B cell (primary cell): ENCODE measurements at regions not wholly inside any gene's neighbourhood (a gene's known extent, or its start where the extent isn't known, plus 50 kb on each side); places are given as distances from the start of the nearest gene placed in this dataset.

Experiments
- ATAC-seq: fragments of 200-7000 bp; cut with Tn5 transposase; one replicate; pipeline ENCODE4 v1.10.0; 2021; ENCODE audit warnings: low read depth, mild to moderate bottlenecking, moderate number of reproducible peaks, moderate library complexity
- CTCF ChIA-PET: fragments of 350-600 bp; sonication (Branson Sonifier 250); formaldehyde crosslinking; loops from one replicate; lab custom pipeline; 2021; ENCODE audit warnings: antibody characterized with exemption, inconsistent platforms; lab: Charles Lee
- POLR2A ChIA-PET: fragments of 350-600 bp; sonication (Branson Sonifier 250); formaldehyde crosslinking; loops from one replicate; lab custom pipeline; 2021; ENCODE audit warnings: antibody characterized with exemption; lab: Charles Lee
- DNase-seq: peaks from one replicate; pipeline ENCODE4 v3.0.0; 2013
- H2AFZ ChIP-seq: 2 replicates; pipeline ENCODE4 v1.6.1; 2012; ENCODE audit warnings: mild to moderate bottlenecking, low read depth, low read length; ENCODE audit not compliant: insufficient read depth, poor library complexity, severe bottlenecking
- H3K27ac ChIP-seq, 2 donors: 1 replicate in 1 of 2; 2 replicates in 1 of 2; pipeline ENCODE4 v1.5.1; 2012 to 2013; ENCODE audit warnings: low read length in 2 of 2, mild to moderate bottlenecking in 2 of 2, moderate library complexity in 1 of 2
- H3K27me3 ChIP-seq, 4 experiments: fragments of 200-600 bp in 1 of 4; sonication (generic) in 1 of 4; replicated peaks in 1 of 4; 1 replicate in 2 of 4; 2 replicates in 2 of 4; pipeline versions ENCODE4 v1.6.1 to v1.7.0; 2013 to 2016; ENCODE audit warnings: low read length in 3 of 4, mild to moderate bottlenecking in 2 of 4, mixed read lengths in 1 of 4, moderate library complexity in 1 of 4; ENCODE audit not compliant: insufficient read depth in 4 of 4, control insufficient read depth in 3 of 4; ENCODE audit errors: control extremely low read depth in 1 of 4
- H3K36me3 ChIP-seq, 2 experiments: replicated peaks in 1 of 2; 1 replicate in 1 of 2; 2 replicates in 1 of 2; pipeline versions ENCODE4 v1.6.1 to v1.7.1; 2013; ENCODE audit warnings: low read length in 1 of 2; ENCODE audit not compliant: insufficient read depth in 2 of 2, control insufficient read depth in 1 of 2; ENCODE audit errors: control extremely low read depth in 1 of 2, extremely low read depth in 1 of 2
- H3K4me1 ChIP-seq, 2 donors: fragments of 200-600 bp in 1 of 2; sonication (generic) in 1 of 2; 1 replicate in 1 of 2; 2 replicates in 1 of 2; pipeline versions ENCODE4 v1.5.1 to v1.6.1; 2013 to 2017; ENCODE audit warnings: low read length in 2 of 2; ENCODE audit not compliant: control insufficient read depth in 2 of 2, insufficient read depth in 2 of 2
- H3K4me2 ChIP-seq: replicated peaks from 2 replicates; pipeline ENCODE3; 2012; ENCODE audit warnings: mild to moderate bottlenecking, low read depth, low read length; ENCODE audit not compliant: poor library complexity, severe bottlenecking
- H3K4me3 ChIP-seq, 5 experiments: fragments of 200-600 bp in 1 of 5; sonication (generic) in 1 of 5; 1 replicate in 3 of 5; 2 replicates in 2 of 5; pipeline versions ENCODE4 v1.5.1 to v1.7.0; 2011 to 2016; ENCODE audit warnings: low read length in 4 of 5, mild to moderate bottlenecking in 4 of 5, low read depth in 2 of 5, control low read depth in 1 of 5, moderate library complexity in 1 of 5; ENCODE audit not compliant: insufficient read depth in 1 of 5; ENCODE audit errors: control extremely low read depth in 1 of 5, extremely low read depth in 1 of 5
- H3K79me2 ChIP-seq: fragments of 200-600 bp; sonication (generic); one replicate; pipeline ENCODE4 v1.6.0; 2016; ENCODE audit warnings: low read length; ENCODE audit not compliant: control insufficient read depth, insufficient read depth
- H3K9ac ChIP-seq: fragments of 200-600 bp; sonication (generic); 2 replicates; pipeline ENCODE4 v1.6.1; 2017; ENCODE audit warnings: mild to moderate bottlenecking, low read length, moderate library complexity
- H3K9me3 ChIP-seq, 3 donors: one replicate each; pipeline versions ENCODE4 v1.6.1 to v1.7.1; 2013; ENCODE audit warnings: low read length in 2 of 3; ENCODE audit not compliant: control insufficient read depth in 2 of 3, insufficient read depth in 1 of 3; ENCODE audit errors: control extremely low read depth in 1 of 3
- H4K20me1 ChIP-seq: 2 replicates; pipeline ENCODE4 v1.6.0; 2012; ENCODE audit warnings: mild to moderate bottlenecking, low read length; ENCODE audit not compliant: insufficient read depth, control insufficient read depth, poor library complexity, severe bottlenecking
- H3K27ac Mint-ChIP-seq: one replicate; pipeline ENCODE4 v1.8.0; 2021; ENCODE audit warnings: mixed read lengths
- H3K27me3 Mint-ChIP-seq: one replicate; pipeline ENCODE4 v1.8.0; 2021; ENCODE audit warnings: mixed read lengths
- H3K4me1 Mint-ChIP-seq: one replicate; pipeline ENCODE4 v1.8.0; 2021; ENCODE audit warnings: mixed read lengths
- H3K4me3 Mint-ChIP-seq: one replicate; pipeline ENCODE4 v1.8.0; 2021; ENCODE audit warnings: mixed read lengths
- H3K9me3 Mint-ChIP-seq: one replicate; pipeline ENCODE4 v1.8.0; 2022; ENCODE audit warnings: mixed read lengths; ENCODE audit not compliant: insufficient read depth
- CTCF ChIP-seq: fragments of 200-600 bp; IDR thresholded peaks from one replicate; pipeline ENCODE4 v1.8.0; 2022; ENCODE audit warnings: antibody characterized with exemption, mild to moderate bottlenecking
- EZH2 ChIP-seq: IDR thresholded peaks from 2 replicates; pipeline ENCODE4 v1.6.1; 2012; ENCODE audit warnings: borderline replicate concordance, low read depth, mild to moderate bottlenecking, moderate library complexity, low read length; ENCODE audit not compliant: insufficient read depth, poor library complexity, severe bottlenecking
- WGBS: methylation state at CpG from one replicate; pipeline ENCODE4 v1.1.5; 2013; ENCODE audit warnings: missing lambda C conversion rate; ENCODE audit not compliant: insufficient coverage; 5-methylcytosine and 5-hydroxymethylcytosine counted together
- intact Hi-C: fragments of 100-400 bp; cut with micrococcal nuclease; formaldehyde crosslinking; loops from one replicate; pipeline ENCODE4 v1.10.0; 2022

GRCh38 chr1:82446236-82446635 lies 645.5 kb downstream of the ADGRL2 start:
- H3K4me2 ChIP-seq: no peak overlapping the region
- ChIA-PET CTCF (no interaction called here), POLR2A (no interaction called here)
- H3K27ac Mint-ChIP-seq: no peak overlapping the region
- H3K9me3 Mint-ChIP-seq: no peaks in the 10 kb centered on the region
- no peak overlapping the region for H3K4me3 ChIP-seq
- no peak for TF ChIP-seq CTCF
- no peak for TF ChIP-seq EZH2
- ATAC-seq (no peak), DNase-seq (no peak)
- no peaks in the 10 kb centered on the region for H3K4me1 Mint-ChIP-seq
- H3K9ac ChIP-seq: no peak overlapping the region
- H3K27me3 ChIP-seq: no peaks in the 10 kb centered on the region
- WGBS: no CpG with 5 or more reads among the region's 2 CpGs
- H4K20me1 ChIP-seq: no peaks in the 10 kb centered on the region
- H3K27me3 Mint-ChIP-seq: no peaks in the 10 kb centered on the region
- H3K36me3 ChIP-seq: no peaks in the 10 kb centered on the region
- H3K79me2 ChIP-seq: no peaks in the 10 kb centered on the region
- intact Hi-C loops: no loop called here
- H2AFZ ChIP-seq: no peak overlapping the region
- no peak overlapping the region for H3K4me3 Mint-ChIP-seq
- H3K4me1 ChIP-seq: no peaks in the 10 kb centered on the region
- no peak overlapping the region for H3K27ac ChIP-seq
- H3K9me3 ChIP-seq: no peaks in the 10 kb centered on the region

GRCh38 chr1:82445827-82446226 lies 645.1 kb downstream of the ADGRL2 start:
- no peak for DNase-seq
- WGBS: no CpG with 5 or more reads among the region's 3 CpGs

More at GRCh38 chr1:82445827-82446226, 645.1 kb downstream of the ADGRL2 start:
- Histone ChIP-seq H3K79me2 (no peaks in the 10 kb centered on the region), H4K20me1 (no peaks in the 10 kb centered on the region), H2AFZ (no peak overlapping the region), H3K4me2 (no peak overlapping the region), H3K27me3 (no peaks in the 10 kb centered on the region), H3K4me1 (no peaks in the 10 kb centered on the region), H3K9me3 (no peaks in the 10 kb centered on the region), H3K9ac (no peak overlapping the region), H3K4me3 (no peak overlapping the region), H3K27ac (no peak overlapping the region), H3K36me3 (no peaks in the 10 kb centered on the region)
- Mint-ChIP-seq H3K27ac (no peak overlapping the region), H3K4me1 (no peaks in the 10 kb centered on the region), H3K27me3 (no peaks in the 10 kb centered on the region), H3K4me3 (no peak overlapping the region), H3K9me3 (no peaks in the 10 kb centered on the region)
- TF ChIP-seq CTCF (no peak), EZH2 (no peak)
- CTCF ChIA-PET: no interaction called here
- POLR2A ChIA-PET: no interaction called here
- intact Hi-C loops: no loop called here
- no peak for ATAC-seq
